A549 (cell line): ENCODE measurements at regions not wholly inside any gene's neighbourhood (a gene's known extent, or its start where the extent isn't known, plus 50 kb on each side); places are given as distances from the start of the nearest gene placed in this dataset.

Experiments used
- ATAC-seq, 2 experiments: fragments of 200-7000 bp in 1 of 2; fragments of >200 bp in 1 of 2; cut with Nextera tagmentation in 1 of 2; cut with Tn5 transposase in 1 of 2; 3 replicates each; pipeline versions ENCODE4 v1.8.0 to v1.9.1; 2018 to 2020; ENCODE audit warnings: mild to moderate bottlenecking in 1 of 2, moderate library complexity in 1 of 2
- CTCF ChIA-PET: fragments of 300-600 bp; sonication (Branson Sonifier 250); formaldehyde crosslinking; extraction: SDS; loops from one replicate; lab custom pipeline; 2021; ENCODE audit warnings: antibody characterized with exemption, inconsistent platforms; lab: Yijun Ruan, JAX
- POLR2A ChIA-PET: fragments of 350-600 bp; formaldehyde crosslinking; extraction: SDS; loops from one replicate; lab custom pipeline; 2021; ENCODE audit warnings: antibody characterized with exemption, inconsistent platforms; lab: Yijun Ruan, JAX
- DNase-seq, 2 experiments: peaks; one replicate each; pipeline versions ENCODE4 v3.0.0 to v3.0.0-alpha.2; 2011 to 2016; ENCODE audit warnings: low read depth in 1 of 2, low spot score in 1 of 2
- FAIRE-seq: peaks from 2 replicates; lab custom pipeline; 2011; peaks lifted over from hg19 to GRCh38; lab: Jason Lieb, UNC
- H3K27ac ChIP-seq, 2 experiments: fragments of >200 bp; sonication (Bioruptor Twin); formaldehyde crosslinking; 3 replicates each; pipeline ENCODE4 v1.5.1; 2016 to 2017
- H3K4me1 ChIP-seq: fragments of >200 bp; sonication (Bioruptor Twin); formaldehyde crosslinking; 3 replicates; pipeline ENCODE4 v1.6.1; 2016
- H3K4me2 ChIP-seq: fragments of >200 bp; sonication (Bioruptor Twin); formaldehyde crosslinking; 3 replicates; pipeline ENCODE4 v1.6.1; 2016
- H3K4me3 ChIP-seq: fragments of >200 bp; sonication (Bioruptor Twin); formaldehyde crosslinking; 3 replicates; pipeline ENCODE4 v1.5.1; 2016
- H3K9me3 ChIP-seq: fragments of >200 bp; sonication (Bioruptor Twin); formaldehyde crosslinking; 3 replicates; pipeline ENCODE4 v1.6.1; 2016
- CBX2 ChIP-seq: fragments of 200-600 bp; sonication (generic); IDR thresholded peaks from 2 replicates; pipeline ENCODE4 v1.6.1; 2016; ENCODE audit warnings: low read depth, mild to moderate bottlenecking, borderline replicate concordance
- CBX8 ChIP-seq: fragments of 200-600 bp; sonication (generic); IDR thresholded peaks from 2 replicates; pipeline ENCODE4 v1.6.1; 2016
- CEBPB ChIP-seq, 2 experiments: fragments of >200 bp in 1 of 2; sonication (Bioruptor Twin) in 1 of 2; formaldehyde crosslinking in 1 of 2; IDR thresholded peaks; 2 replicates each; pipeline ENCODE4 v1.6.1; 2012 to 2016
- ESRRA ChIP-seq: fragments of 150-350 bp; IDR thresholded peaks from 2 replicates; pipeline ENCODE4 v1.6.1; 2014; ENCODE audit warnings: mild to moderate bottlenecking, low read length, borderline replicate concordance
- FOXS1 ChIP-seq: fragments of 250-450 bp; sonication (Bioruptor Pico); IDR thresholded peaks from 2 replicates; pipeline ENCODE4 v1.5.0; 2020; ENCODE audit warnings: mild to moderate bottlenecking, moderate library complexity
- HOXA7 ChIP-seq: fragments of 250-450 bp; sonication (Bioruptor Pico); IDR thresholded peaks from 2 replicates; pipeline ENCODE4 v1.5.0; 2020; ENCODE audit warnings: mild to moderate bottlenecking, moderate library complexity
- HOXB13 ChIP-seq: fragments of 250-450 bp; sonication (Bioruptor Pico); IDR thresholded peaks from 2 replicates; pipeline ENCODE4 v1.5.0; 2020; ENCODE audit warnings: low read depth, mild to moderate bottlenecking, moderate library complexity
- HOXB5 ChIP-seq: fragments of 250-450 bp; sonication (Bioruptor Pico); IDR thresholded peaks from 2 replicates; pipeline ENCODE4 v1.5.0; 2020; ENCODE audit warnings: mild to moderate bottlenecking, moderate library complexity
- MAFK ChIP-seq: fragments of 450-650 bp; IDR thresholded peaks from 2 replicates; pipeline ENCODE4 v1.6.1; 2014; ENCODE audit not compliant: partially characterized antibody
- MAZ ChIP-seq: fragments of 150-350 bp; IDR thresholded peaks from 2 replicates; pipeline ENCODE4 v1.6.1; 2014; ENCODE audit warnings: antibody characterized with exemption, low read depth, low read length, borderline replicate concordance
- MYC ChIP-seq: IDR thresholded peaks from 2 replicates; pipeline ENCODE4 v1.6.1; 2012; ENCODE audit warnings: mild to moderate bottlenecking, inconsistent platforms, low read length, improper control_type of control experiment, borderline replicate concordance
- NFE2L2 ChIP-seq: fragments of 150-350 bp; conservative IDR thresholded peaks from 2 replicates; pipeline ENCODE4 v1.6.1; 2014; ENCODE audit warnings: low read length
- NPAS2 ChIP-seq: fragments of 250-450 bp; sonication (Bioruptor Pico); IDR thresholded peaks from 2 replicates; pipeline ENCODE4 v1.8.0; 2022; ENCODE audit warnings: mild to moderate bottlenecking, moderate library complexity, borderline replicate concordance
- NR3C1 ChIP-seq: fragments of >200 bp; sonication (Bioruptor Twin); formaldehyde crosslinking; IDR thresholded peaks from 3 replicates; pipeline ENCODE4 v1.6.1; 2017
- RFX5 ChIP-seq: fragments of 450-650 bp; IDR thresholded peaks from 2 replicates; pipeline ENCODE4 v1.7.1; 2014; ENCODE audit warnings: antibody characterized with exemption, mild to moderate bottlenecking, moderate library complexity
- SMC3 ChIP-seq: fragments of >200 bp; sonication (Bioruptor Twin); formaldehyde crosslinking; IDR thresholded peaks from 3 replicates; pipeline ENCODE4 v1.6.1; 2018; ENCODE audit warnings: inconsistent platforms
- ZFP36 ChIP-seq: fragments of 450-650 bp; IDR thresholded peaks from 2 replicates; pipeline ENCODE4 v1.6.1; 2014; ENCODE audit warnings: borderline replicate concordance; ENCODE audit not compliant: partially characterized antibody
- ZNF302 ChIP-seq: fragments of 250-450 bp; sonication (Bioruptor Pico); IDR thresholded peaks from 2 replicates; pipeline ENCODE4 v1.9.0; 2021; ENCODE audit warnings: inconsistent platforms, mild to moderate bottlenecking, moderate library complexity
- ZSCAN20 ChIP-seq: fragments of 250-450 bp; sonication (Bioruptor Pico); IDR thresholded peaks from 2 replicates; pipeline ENCODE4 v1.8.0; 2022; ENCODE audit warnings: mild to moderate bottlenecking, moderate library complexity
- WGBS: methylation state at CpG from one replicate; pipeline ENCODE4 v1.1.6; 2017; ENCODE audit errors: missing lambda C conversion rate; 5-methylcytosine and 5-hydroxymethylcytosine counted together
- TF ChIP-seq, protein P1 (sequence below): IDR thresholded peaks from 2 replicates; pipeline ENCODE4 v1.6.1; 2012
- TF ChIP-seq, protein P2 (sequence below): IDR thresholded peaks from 2 replicates; pipeline ENCODE4 v1.6.1; 2012
- TF ChIP-seq, protein P3 (sequence below): fragments of 450-650 bp; IDR thresholded peaks from 2 replicates; pipeline ENCODE4 v1.6.1; 2014; ENCODE audit warnings: antibody characterized with exemption
- TF ChIP-seq, protein P4 (sequence below): fragments of 250-450 bp; sonication (Bioruptor Pico); IDR thresholded peaks from 2 replicates; pipeline ENCODE4 v1.5.0; 2020; ENCODE audit warnings: low read depth, mild to moderate bottlenecking, moderate library complexity
- TF ChIP-seq, protein P5 (sequence below): fragments of >200 bp; sonication (Bioruptor Twin); formaldehyde crosslinking; IDR thresholded peaks from 2 replicates; pipeline ENCODE4 v1.6.1; 2016

DNA sequence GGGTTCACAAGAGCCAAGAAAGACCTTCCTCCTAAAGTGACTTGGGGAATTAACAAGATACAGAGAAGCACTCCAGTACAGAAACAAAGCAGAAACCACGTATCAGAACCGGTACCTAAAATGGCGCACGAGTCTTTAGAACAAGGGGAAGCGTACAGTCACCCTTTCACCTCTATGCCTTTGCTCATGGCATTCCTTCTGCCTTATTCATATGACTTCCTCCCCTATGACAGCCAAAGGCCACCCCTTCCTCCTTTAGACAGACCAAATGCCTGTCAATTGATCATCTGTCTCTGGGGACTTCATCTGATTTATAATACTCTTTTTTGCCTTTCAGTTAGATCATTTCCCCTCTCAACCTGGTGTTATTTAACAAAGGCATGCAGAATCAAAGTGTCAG is 89.5 kb upstream of the OSBPL8 start:
- Histone ChIP-seq H3K4me3 (no peak overlapping the region), H3K4me2 (no peak overlapping the region), H3K4me1 (no peaks in the 10 kb centered on the region), H3K9me3 (no peaks in the 10 kb centered on the region), H3K27ac (no peak overlapping the region)
- ChIA-PET CTCF (no interaction called here), POLR2A (no interaction called here)
- TF ChIP-seq ZNF302 (CRISPR knock-in tag) (no peak), MAFK (no peak), NR3C1 (no peak), FOXS1 (CRISPR knock-in tag) (no peak), RFX5 (no peak), MYC (no peak), NPAS2 (no peak)
- TF ChIP-seq, protein P1, sequence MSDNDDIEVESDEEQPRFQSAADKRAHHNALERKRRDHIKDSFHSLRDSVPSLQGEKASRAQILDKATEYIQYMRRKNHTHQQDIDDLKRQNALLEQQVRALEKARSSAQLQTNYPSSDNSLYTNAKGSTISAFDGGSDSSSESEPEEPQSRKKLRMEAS = no peak
- TF ChIP-seq, protein P2, sequence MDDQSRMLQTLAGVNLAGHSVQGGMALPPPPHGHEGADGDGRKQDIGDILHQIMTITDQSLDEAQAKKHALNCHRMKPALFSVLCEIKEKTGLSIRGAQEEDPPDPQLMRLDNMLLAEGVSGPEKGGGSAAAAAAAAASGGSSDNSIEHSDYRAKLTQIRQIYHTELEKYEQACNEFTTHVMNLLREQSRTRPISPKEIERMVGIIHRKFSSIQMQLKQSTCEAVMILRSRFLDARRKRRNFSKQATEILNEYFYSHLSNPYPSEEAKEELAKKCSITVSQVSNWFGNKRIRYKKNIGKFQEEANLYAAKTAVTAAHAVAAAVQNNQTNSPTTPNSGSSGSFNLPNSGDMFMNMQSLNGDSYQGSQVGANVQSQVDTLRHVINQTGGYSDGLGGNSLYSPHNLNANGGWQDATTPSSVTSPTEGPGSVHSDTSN = no peak
- FAIRE-seq (no peak), ATAC-seq (no peak), DNase-seq (no peak)
- WGBS = 84% methylated on average over 5 of the region's 5 CpGs

DNA sequence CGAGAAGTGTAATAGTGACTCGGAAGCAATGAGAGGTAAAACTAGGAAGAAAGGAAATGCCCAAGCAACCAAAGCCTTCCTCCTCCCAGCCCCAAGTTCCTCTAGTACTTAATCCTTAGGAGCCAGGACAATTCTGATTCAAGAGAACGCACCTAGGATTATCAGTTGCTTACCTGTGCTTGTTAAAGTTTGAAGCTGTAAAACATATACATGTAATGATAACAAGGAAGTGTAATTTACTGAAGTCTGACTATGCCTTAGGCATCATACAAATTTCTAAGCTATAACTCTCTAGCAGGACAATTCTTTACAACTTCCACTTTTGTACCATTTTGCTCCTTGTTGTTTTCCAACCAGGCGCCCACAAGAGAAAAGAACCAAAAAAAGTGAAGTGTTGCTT is 92.8 kb upstream of the OSBPL8 start:
- no peak for ATAC-seq
- H3K4me2 ChIP-seq = no peak overlapping the region
- no peak overlapping the region for H3K4me3 ChIP-seq
- POLR2A ChIA-PET = no interaction called here
- no peak for FAIRE-seq
- H3K4me1 ChIP-seq = no peaks in the 10 kb centered on the region
- CTCF ChIA-PET = no interaction called here
- H3K27ac ChIP-seq = no peak overlapping the region
- TF ChIP-seq CEBPB (IDR thresholded peaks at IDR 0.05) = no peak
- TF ChIP-seq HOXA7 (CRISPR knock-in tag) = no peak
- TF ChIP-seq NFE2L2 = no peak
- no peak for TF ChIP-seq CBX8
- no peak for TF ChIP-seq ZNF302 (CRISPR knock-in tag)
- no peak for TF ChIP-seq MAZ
- TF ChIP-seq SMC3 = no peak
- no peak for TF ChIP-seq HOXB5 (CRISPR knock-in tag)
- TF ChIP-seq, protein P3, sequence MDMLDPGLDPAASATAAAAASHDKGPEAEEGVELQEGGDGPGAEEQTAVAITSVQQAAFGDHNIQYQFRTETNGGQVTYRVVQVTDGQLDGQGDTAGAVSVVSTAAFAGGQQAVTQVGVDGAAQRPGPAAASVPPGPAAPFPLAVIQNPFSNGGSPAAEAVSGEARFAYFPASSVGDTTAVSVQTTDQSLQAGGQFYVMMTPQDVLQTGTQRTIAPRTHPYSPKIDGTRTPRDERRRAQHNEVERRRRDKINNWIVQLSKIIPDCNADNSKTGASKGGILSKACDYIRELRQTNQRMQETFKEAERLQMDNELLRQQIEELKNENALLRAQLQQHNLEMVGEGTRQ = no peak
- TF ChIP-seq ZSCAN20 (CRISPR knock-in tag) = no peak
- no peak for TF ChIP-seq ZFP36
- TF ChIP-seq, protein P1 = no peak
- no peak for TF ChIP-seq HOXB13 (CRISPR knock-in tag)
- no peak for TF ChIP-seq CBX2
- TF ChIP-seq RFX5 = no peak
- no peak for TF ChIP-seq ESRRA
- TF ChIP-seq, protein P4, sequence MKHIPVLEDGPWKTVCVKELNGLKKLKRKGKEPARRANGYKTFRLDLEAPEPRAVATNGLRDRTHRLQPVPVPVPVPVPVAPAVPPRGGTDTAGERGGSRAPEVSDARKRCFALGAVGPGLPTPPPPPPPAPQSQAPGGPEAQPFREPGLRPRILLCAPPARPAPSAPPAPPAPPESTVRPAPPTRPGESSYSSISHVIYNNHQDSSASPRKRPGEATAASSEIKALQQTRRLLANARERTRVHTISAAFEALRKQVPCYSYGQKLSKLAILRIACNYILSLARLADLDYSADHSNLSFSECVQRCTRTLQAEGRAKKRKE (CRISPR knock-in tag) = no peak
- TF ChIP-seq, protein P5, sequence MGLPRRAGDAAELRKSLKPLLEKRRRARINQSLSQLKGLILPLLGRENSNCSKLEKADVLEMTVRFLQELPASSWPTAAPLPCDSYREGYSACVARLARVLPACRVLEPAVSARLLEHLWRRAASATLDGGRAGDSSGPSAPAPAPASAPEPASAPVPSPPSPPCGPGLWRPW = no peak
- 56% methylated on average over 4 of the region's 4 CpGs for WGBS
- no peak for DNase-seq
- no peaks in the 10 kb centered on the region for H3K9me3 ChIP-seq
